Stimulated activated naive CD8-positive, alpha-beta T cell treated with anti-CD3 and anti-CD28 coated beads, Interleukin-15, amount 100 ng/mL, for 72 hours (primary cell): ENCODE measurements at regions not wholly inside any gene's neighbourhood (a gene's known extent, or its start where the extent isn't known, plus 50 kb on each side); places are given as distances from the start of the nearest gene placed in this dataset.
"Not testable (repeated sequence)": the region's sequence is repeated elsewhere in the genome, so short reads cannot be mapped to it uniquely, and the experiment has no call there.

ENCODE experiments used
- ATAC-seq: fragments of 150-1000 bp; cut with Tn5 transposase; 2 replicates; pipeline ENCODE4 v1.10.0; 2021; ENCODE audit warnings: mild to moderate bottlenecking, moderate library complexity
- DNase-seq, 2 donors: peaks; one replicate each; pipeline ENCODE4 v3.0.0; 2021 to 2022
- H3K27ac Mint-ChIP-seq, 2 donors: one replicate each; pipeline ENCODE4 v1.8.0; 2022; ENCODE audit warnings: mild to moderate bottlenecking in 2 of 2, mixed read lengths in 2 of 2, moderate library complexity in 2 of 2
- H3K27me3 Mint-ChIP-seq: one replicate; pipeline ENCODE4 v1.8.0; 2022; ENCODE audit warnings: mixed read lengths
- H3K4me1 Mint-ChIP-seq: one replicate; pipeline ENCODE4 v1.8.0; 2022; ENCODE audit warnings: mild to moderate bottlenecking, mixed read lengths
- H3K4me3 Mint-ChIP-seq, 2 donors: one replicate each; pipeline ENCODE4 v1.8.0; 2022; ENCODE audit warnings: mild to moderate bottlenecking in 2 of 2, mixed read lengths in 2 of 2, moderate library complexity in 1 of 2
- H3K9me3 Mint-ChIP-seq, 2 donors: one replicate each; pipeline ENCODE4 v1.8.0; 2022; ENCODE audit warnings: mixed read lengths in 2 of 2

GRCh38 chr4:110335399-110335798 lies 137.0 kb upstream of the ELOVL6 start:
- Mint-ChIP-seq H3K27me3 (peaks cover 39% of the 10 kb centered on the region), H3K4me1 (no peaks in the 10 kb centered on the region), H3K27ac (no peak overlapping the region), H3K9me3 (peaks cover 0 to 6% of the 10 kb centered on the region in 2 donors), H3K4me3 (no peak overlapping the region)
- ATAC-seq (no peak), DNase-seq (no peak)

GRCh38 chr4:110332483-110332882 lies 134.1 kb upstream of the ELOVL6 start:
- Mint-ChIP-seq H3K27ac (no peak overlapping the region), H3K4me3 (no peak overlapping the region), H3K9me3 (peaks cover 4 to 30% of the 10 kb centered on the region in 2 donors), H3K4me1 (no peaks in the 10 kb centered on the region), H3K27me3 (peaks cover 57% of the 10 kb centered on the region)
- no peak for DNase-seq
- ATAC-seq: no peak

GRCh38 chr4:110326426-110326825 lies 128.0 kb upstream of the ELOVL6 start:
- not testable (repeated sequence) for H3K4me1 Mint-ChIP-seq, DNase-seq, H3K4me3 Mint-ChIP-seq, ATAC-seq, H3K27ac Mint-ChIP-seq
- Mint-ChIP-seq H3K9me3 (peaks cover 4 to 39% of the 10 kb centered on the region in 2 donors), H3K27me3 (peaks cover 47% of the 10 kb centered on the region)

GRCh38 chr4:110310795-110311194 lies 112.4 kb upstream of the ELOVL6 start:
- no peak overlapping the region for H3K27ac Mint-ChIP-seq
- no peak overlapping the region for H3K4me3 Mint-ChIP-seq
- peaks cover 16% of the 10 kb centered on the region for H3K27me3 Mint-ChIP-seq
- no peaks in the 10 kb centered on the region for H3K9me3 Mint-ChIP-seq
- no peaks in the 10 kb centered on the region for H3K4me1 Mint-ChIP-seq
- ATAC-seq: no peak
- no peak for DNase-seq

DNA sequence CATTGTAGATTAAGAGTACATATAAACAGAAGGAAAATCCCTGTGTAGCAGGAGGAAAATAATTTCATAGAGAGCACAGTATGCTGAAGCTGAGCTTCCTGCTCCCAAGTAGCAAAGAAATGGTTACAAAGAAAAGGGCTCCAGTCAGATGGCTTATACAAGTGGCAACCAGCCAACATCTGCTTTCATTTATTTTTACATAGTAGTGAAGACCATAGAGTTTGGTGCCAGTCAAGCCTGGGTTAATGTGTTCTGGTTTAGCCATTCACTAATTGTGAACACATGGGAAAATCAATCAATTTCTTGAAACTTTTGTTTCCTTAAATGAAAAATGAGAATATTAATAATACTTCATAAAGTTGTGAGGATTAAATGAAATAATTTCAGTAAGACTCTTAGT lies 111.3 kb upstream of the ELOVL6 start:
- no peak overlapping the region for H3K27ac Mint-ChIP-seq
- peaks cover 13% of the 10 kb centered on the region for H3K27me3 Mint-ChIP-seq
- DNase-seq (no peak), ATAC-seq (no peak)
- H3K4me3 Mint-ChIP-seq: no peak overlapping the region
- no peaks in the 10 kb centered on the region for H3K4me1 Mint-ChIP-seq
- H3K9me3 Mint-ChIP-seq: no peaks in the 10 kb centered on the region

- no peak overlapping the region for H3K27ac Mint-ChIP-seq
- DNase-seq: no peak
- no peaks in the 10 kb centered on the region for H3K9me3 Mint-ChIP-seq
- H3K27me3 Mint-ChIP-seq: peaks cover 21% of the 10 kb centered on the region
- H3K4me3 Mint-ChIP-seq: no peak overlapping the region
- ATAC-seq: no peak
- no peaks in the 10 kb centered on the region for H3K4me1 Mint-ChIP-seq
Observed at GRCh38 chr4:110306303-110306702, 107.9 kb upstream of the ELOVL6 start.

GRCh38 chr4:110305455-110305854 lies 107.0 kb upstream of the ELOVL6 start:
- ATAC-seq (no peak), DNase-seq (no peak)
- Mint-ChIP-seq H3K9me3 (no peaks in the 10 kb centered on the region), H3K4me1 (no peaks in the 10 kb centered on the region), H3K27ac (no peak overlapping the region), H3K27me3 (peaks cover 21% of the 10 kb centered on the region), H3K4me3 (no peak overlapping the region)

DNA sequence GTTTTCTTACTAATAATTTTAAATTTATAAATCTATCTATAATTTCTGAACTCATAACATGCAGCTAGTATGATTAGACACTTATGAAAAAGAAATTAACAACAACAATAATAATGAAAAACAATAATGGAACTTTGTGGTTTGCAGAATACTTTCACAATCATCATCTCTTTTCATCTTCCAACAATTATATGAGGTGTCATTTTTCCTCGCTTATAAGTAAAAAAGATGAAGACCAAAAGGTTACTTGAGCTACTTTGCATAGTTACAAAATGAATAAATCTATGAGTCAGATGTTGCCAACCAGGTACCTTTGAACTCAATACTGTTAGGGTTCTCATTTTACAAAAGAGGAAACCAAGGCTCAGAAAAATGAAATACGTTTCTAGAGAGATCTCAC lies 98.5 kb upstream of the ELOVL6 start:
- ATAC-seq: peak; percentile 96
- Mint-ChIP-seq H3K27ac (no peak overlapping the region), H3K27me3 (peaks cover 47% of the 10 kb centered on the region), H3K4me1 (peaks cover 26% of the 10 kb centered on the region), H3K4me3 (peak overlapping the region; percentile 63 to 68), H3K9me3 (peaks cover 0 to 7% of the 10 kb centered on the region in 2 donors)
- DNase-seq: no peak

- no peak for ATAC-seq
- peaks cover 52% of the 10 kb centered on the region for H3K27me3 Mint-ChIP-seq
- no peak overlapping the region for H3K4me3 Mint-ChIP-seq
- no peaks in the 10 kb centered on the region for H3K9me3 Mint-ChIP-seq
- peaks cover 22% of the 10 kb centered on the region for H3K4me1 Mint-ChIP-seq
- H3K27ac Mint-ChIP-seq: no peak overlapping the region
- no peak for DNase-seq
Observed at GRCh38 chr4:110294165-110294564, 95.8 kb upstream of the ELOVL6 start.

GRCh38 chr4:110292994-110293744 lies 94.8 kb upstream of the ELOVL6 start:
- Mint-ChIP-seq H3K4me3 (no peak overlapping the region), H3K9me3 (no peaks in the 10 kb centered on the region), H3K27ac (no peak overlapping the region), H3K27me3 (peaks cover 56% of the 10 kb centered on the region), H3K4me1 (peaks cover 21% of the 10 kb centered on the region)
- DNase-seq (no peak), ATAC-seq (no peak)

DNA sequence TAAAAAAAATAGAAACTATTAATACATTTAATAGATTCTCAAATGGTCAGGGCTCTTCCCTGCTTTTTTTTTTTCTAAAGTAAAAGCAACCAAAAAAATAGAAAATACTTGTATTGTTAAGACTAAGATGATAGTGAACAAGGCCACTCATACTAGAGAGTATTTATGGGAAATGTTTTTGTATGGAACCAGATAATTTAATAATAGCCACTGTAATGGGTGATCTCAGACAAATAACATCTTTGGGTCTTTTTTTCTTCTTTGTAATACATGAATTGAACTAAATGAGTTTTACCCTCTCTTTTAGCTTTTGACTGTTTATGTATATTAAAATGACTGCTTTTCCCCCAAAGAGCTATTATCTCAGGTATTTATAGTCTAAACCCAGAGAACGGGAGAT lies 92.1 kb upstream of the ELOVL6 start:
- Mint-ChIP-seq H3K27me3 (peaks cover 47% of the 10 kb centered on the region), H3K4me3 (no peak overlapping the region), H3K27ac (no peak overlapping the region), H3K9me3 (no peaks in the 10 kb centered on the region), H3K4me1 (peaks cover 14% of the 10 kb centered on the region)
- ATAC-seq (no peak), DNase-seq (no peak)

DNA sequence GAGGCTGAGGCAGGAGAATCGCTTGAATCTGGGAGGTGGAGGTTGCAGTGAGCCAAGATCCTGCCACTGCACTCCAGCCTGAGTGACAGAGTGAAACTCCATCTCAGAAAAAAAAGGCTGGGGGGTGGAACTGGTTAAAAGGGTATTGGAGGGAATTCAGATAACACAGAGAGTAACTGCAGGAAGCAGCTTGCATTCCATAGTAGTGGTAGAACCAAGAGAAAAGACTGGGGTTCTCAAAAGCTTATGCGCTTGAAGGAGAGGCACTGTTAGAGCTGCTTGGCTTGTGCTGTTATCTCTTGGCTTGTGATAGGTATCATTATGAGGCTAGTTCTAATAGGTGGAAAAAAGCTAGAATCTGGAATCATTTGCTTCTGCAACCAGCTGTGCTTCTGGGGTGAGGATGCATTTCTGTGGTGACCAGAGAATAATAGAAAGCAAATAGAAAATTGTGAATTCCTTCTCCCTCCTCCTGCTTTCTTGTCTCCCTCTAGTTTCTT lies 91.2 kb upstream of the ELOVL6 start:
- Mint-ChIP-seq H3K4me3 (no peak overlapping the region), H3K27me3 (peaks cover 48% of the 10 kb centered on the region), H3K4me1 (peaks cover 7% of the 10 kb centered on the region), H3K27ac (no peak overlapping the region), H3K9me3 (no peaks in the 10 kb centered on the region)
- ATAC-seq (no peak), DNase-seq (no peak)

DNA sequence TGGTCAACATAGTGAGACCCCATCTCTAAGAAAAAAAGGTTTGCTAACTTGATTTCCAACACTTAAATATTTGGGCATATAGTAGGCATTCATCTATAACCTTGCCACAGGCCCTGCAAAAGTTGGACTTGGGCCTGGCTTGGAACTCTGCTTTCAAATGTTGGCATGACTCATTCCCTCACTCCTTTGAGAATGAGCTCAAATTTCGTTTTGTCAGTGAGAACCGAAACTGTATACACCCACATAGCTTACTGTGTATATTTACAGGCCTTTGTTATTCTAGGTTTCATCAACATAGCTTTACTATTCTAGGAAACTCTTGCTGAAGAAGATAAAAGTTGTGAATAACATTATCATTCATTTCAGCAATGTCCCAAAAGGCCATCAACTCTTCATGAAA lies 88.7 kb upstream of the ELOVL6 start:
- peaks cover 7% of the 10 kb centered on the region for H3K4me1 Mint-ChIP-seq
- peaks cover 42% of the 10 kb centered on the region for H3K27me3 Mint-ChIP-seq
- no peaks in the 10 kb centered on the region for H3K9me3 Mint-ChIP-seq
- DNase-seq: peak; percentile 16 to 31
- no peak overlapping the region for H3K4me3 Mint-ChIP-seq
- H3K27ac Mint-ChIP-seq: no peak overlapping the region
- ATAC-seq: peak; percentile 96

- ATAC-seq (no peak), DNase-seq (no peak)
- no peak overlapping the region for H3K27ac Mint-ChIP-seq
- peaks cover 10% of the 10 kb centered on the region for H3K27me3 Mint-ChIP-seq
- H3K4me1 Mint-ChIP-seq: no peaks in the 10 kb centered on the region
- no peak overlapping the region for H3K4me3 Mint-ChIP-seq
- no peaks in the 10 kb centered on the region for H3K9me3 Mint-ChIP-seq
Observed at GRCh38 chr4:110278127-110278526, 79.7 kb upstream of the ELOVL6 start.

- H3K27ac Mint-ChIP-seq: no peak overlapping the region
- no peaks in the 10 kb centered on the region for H3K4me1 Mint-ChIP-seq
- no peak overlapping the region for H3K4me3 Mint-ChIP-seq
- no peak for ATAC-seq
- no peak for DNase-seq
- H3K27me3 Mint-ChIP-seq: peaks cover 5% of the 10 kb centered on the region
- no peaks in the 10 kb centered on the region for H3K9me3 Mint-ChIP-seq
Observed at GRCh38 chr4:110275871-110276270, 77.5 kb upstream of the ELOVL6 start.

GRCh38 chr4:110271986-110272385 lies 73.6 kb upstream of the ELOVL6 start:
- Mint-ChIP-seq H3K4me1 (peaks cover 8% of the 10 kb centered on the region), H3K27me3 (peaks cover 5% of the 10 kb centered on the region), H3K9me3 (no peaks in the 10 kb centered on the region), H3K27ac (no peak overlapping the region), H3K4me3 (no peak overlapping the region)
- DNase-seq (no peak), ATAC-seq (no peak)
